DND-41 (cell line): ENCODE measurements at regions not wholly inside any gene's neighbourhood (a gene's known extent, or its start where the extent isn't known, plus 50 kb on each side); places are given as distances from the start of the nearest gene placed in this dataset.

Experiments
- CTCF ChIP-seq: IDR thresholded peaks from 2 replicates; pipeline ENCODE4 v1.5.1; 2012; ENCODE audit warnings: borderline replicate concordance, low read length, moderate library complexity, mild to moderate bottlenecking; ENCODE audit not compliant: poor library complexity, severe bottlenecking; ENCODE audit errors: extremely low read depth
- EZH2 ChIP-seq: IDR thresholded peaks from 3 replicates; pipeline ENCODE4 v1.6.1; 2012; ENCODE audit warnings: borderline replicate concordance, low read depth, mild to moderate bottlenecking, moderate library complexity, low read length, inconsistent platforms; ENCODE audit not compliant: severe bottlenecking

GRCh38 chr16:55947366-55947765 is 72.2 kb upstream of the CES5A start:
- TF ChIP-seq EZH2: no peak
- TF ChIP-seq CTCF: no peak
